ENCODE measurements at regions not wholly inside any gene's neighbourhood (a gene's known extent, or its start where the extent isn't known, plus 50 kb on each side); places are given as distances from the start of the nearest gene placed in this dataset.

GRCh38 chr5:171678646-171679045 lies 107.0 kb upstream of the SMIM23 start:
- H3K4me3 ChIP-seq (ENCODE audit: low read length) = no peak overlapping the region
- H3K9me3 ChIP-seq (replicated peaks; ENCODE audit: low read length) = no peaks in the 10 kb centered on the region
- no peak overlapping the region for H3K4me2 ChIP-seq (ENCODE audit: low read length)
- H3K36me3 ChIP-seq (ENCODE audit: insufficient read depth, low read length) = no peaks in the 10 kb centered on the region
- no peak overlapping the region for H3K9ac ChIP-seq (ENCODE audit: low read depth, low read length)
- peaks cover 56% of the 10 kb centered on the region for H3K27me3 ChIP-seq (ENCODE audit: control insufficient read depth, insufficient read depth, low read length)
- H3K4me1 ChIP-seq (ENCODE audit: control insufficient read depth, insufficient read depth, low read length) = no peaks in the 10 kb centered on the region

DNA sequence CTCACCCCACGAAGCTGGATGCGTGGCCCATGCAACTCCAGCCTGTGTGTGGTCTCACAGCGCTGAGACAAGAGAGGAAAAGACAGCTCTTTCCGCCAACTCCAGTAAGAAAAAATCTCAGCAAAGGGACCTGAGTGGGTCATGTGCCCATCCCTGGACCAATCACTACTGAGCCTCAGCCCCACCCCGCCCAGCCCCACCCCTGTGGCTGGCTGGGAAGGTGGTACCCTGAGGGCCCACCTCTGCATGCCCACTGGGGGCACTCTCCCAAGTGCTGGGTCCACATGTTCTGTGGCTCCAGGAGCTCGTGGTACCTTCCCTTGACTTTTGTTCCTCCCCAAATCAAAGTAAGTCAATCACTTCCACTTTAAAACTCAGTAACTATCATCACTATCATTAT lies 105.1 kb upstream of the SMIM23 start:
- Histone ChIP-seq H3K9ac (ENCODE audit: low read depth, low read length) (no peak overlapping the region), H3K36me3 (ENCODE audit: insufficient read depth, low read length) (no peaks in the 10 kb centered on the region), H3K27me3 (ENCODE audit: control insufficient read depth, insufficient read depth, low read length) (peaks cover 48% of the 10 kb centered on the region), H3K4me3 (ENCODE audit: low read length) (no peak overlapping the region), H3K4me1 (ENCODE audit: control insufficient read depth, insufficient read depth, low read length) (no peaks in the 10 kb centered on the region), H3K4me2 (ENCODE audit: low read length) (no peak overlapping the region), H3K9me3 (replicated peaks; ENCODE audit: low read length) (no peaks in the 10 kb centered on the region)

- Histone ChIP-seq H3K4me1 (ENCODE audit: control insufficient read depth, insufficient read depth, low read length) (no peaks in the 10 kb centered on the region), H3K27me3 (ENCODE audit: control insufficient read depth, insufficient read depth, low read length) (peaks cover 44% of the 10 kb centered on the region), H3K4me2 (ENCODE audit: low read length) (no peak overlapping the region), H3K9me3 (replicated peaks; ENCODE audit: low read length) (no peaks in the 10 kb centered on the region), H3K36me3 (ENCODE audit: insufficient read depth, low read length) (no peaks in the 10 kb centered on the region), H3K4me3 (ENCODE audit: low read length) (no peak overlapping the region), H3K9ac (ENCODE audit: low read depth, low read length) (no peak overlapping the region)
These were observed 104.6 kb upstream of the SMIM23 start for GRCh38 chr5:171681061-171681460.

GRCh38 chr5:171681677-171682076 lies 103.9 kb upstream of the SMIM23 start:
- H3K9me3 ChIP-seq (replicated peaks; ENCODE audit: low read length) = no peaks in the 10 kb centered on the region
- H3K36me3 ChIP-seq (ENCODE audit: insufficient read depth, low read length) = no peaks in the 10 kb centered on the region
- H3K4me2 ChIP-seq (ENCODE audit: low read length) = no peak overlapping the region
- H3K4me3 ChIP-seq (ENCODE audit: low read length) = no peak overlapping the region
- H3K4me1 ChIP-seq (ENCODE audit: control insufficient read depth, insufficient read depth, low read length) = no peaks in the 10 kb centered on the region
- no peak overlapping the region for H3K9ac ChIP-seq (ENCODE audit: low read depth, low read length)
- H3K27me3 ChIP-seq (ENCODE audit: control insufficient read depth, insufficient read depth, low read length) = peaks cover 41% of the 10 kb centered on the region

DNA sequence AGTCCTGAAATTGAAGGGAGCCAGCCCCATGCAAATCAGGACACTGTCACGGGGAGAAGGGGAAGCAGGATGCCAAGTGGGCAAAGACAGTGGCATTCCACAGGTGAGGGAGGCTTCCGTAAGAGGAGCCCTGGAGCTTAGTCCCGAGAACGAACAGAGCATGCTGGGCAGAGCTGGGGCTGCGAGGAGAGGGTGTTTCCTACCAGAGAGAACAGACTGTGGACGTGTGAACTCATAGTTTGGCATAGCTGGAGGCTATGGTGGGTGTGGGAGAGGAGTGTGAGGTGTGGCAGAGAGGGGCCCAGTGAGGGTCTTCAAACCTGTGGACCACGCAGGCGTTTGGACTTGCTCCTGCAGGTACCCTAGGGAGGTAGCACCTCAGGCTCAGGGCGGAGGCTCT lies 102.8 kb upstream of the SMIM23 start:
- H3K4me1 ChIP-seq (ENCODE audit: control insufficient read depth, insufficient read depth, low read length) = no peaks in the 10 kb centered on the region
- H3K27me3 ChIP-seq (ENCODE audit: control insufficient read depth, insufficient read depth, low read length) = peaks cover 34% of the 10 kb centered on the region
- no peaks in the 10 kb centered on the region for H3K9me3 ChIP-seq (replicated peaks; ENCODE audit: low read length)
- H3K4me3 ChIP-seq (ENCODE audit: low read length) = no peak overlapping the region
- no peak overlapping the region for H3K9ac ChIP-seq (ENCODE audit: low read depth, low read length)
- no peaks in the 10 kb centered on the region for H3K36me3 ChIP-seq (ENCODE audit: insufficient read depth, low read length)
- H3K4me2 ChIP-seq (ENCODE audit: low read length) = no peak overlapping the region

GRCh38 chr5:171684169-171684568 lies 101.4 kb upstream of the SMIM23 start:
- Histone ChIP-seq H3K9me3 (replicated peaks; ENCODE audit: low read length) (no peaks in the 10 kb centered on the region), H3K9ac (ENCODE audit: low read depth, low read length) (no peak overlapping the region), H3K27me3 (ENCODE audit: control insufficient read depth, insufficient read depth, low read length) (peaks cover 26% of the 10 kb centered on the region), H3K4me3 (ENCODE audit: low read length) (no peak overlapping the region), H3K4me2 (ENCODE audit: low read length) (no peak overlapping the region), H3K36me3 (ENCODE audit: insufficient read depth, low read length) (no peaks in the 10 kb centered on the region), H3K4me1 (ENCODE audit: control insufficient read depth, insufficient read depth, low read length) (no peaks in the 10 kb centered on the region)

DNA sequence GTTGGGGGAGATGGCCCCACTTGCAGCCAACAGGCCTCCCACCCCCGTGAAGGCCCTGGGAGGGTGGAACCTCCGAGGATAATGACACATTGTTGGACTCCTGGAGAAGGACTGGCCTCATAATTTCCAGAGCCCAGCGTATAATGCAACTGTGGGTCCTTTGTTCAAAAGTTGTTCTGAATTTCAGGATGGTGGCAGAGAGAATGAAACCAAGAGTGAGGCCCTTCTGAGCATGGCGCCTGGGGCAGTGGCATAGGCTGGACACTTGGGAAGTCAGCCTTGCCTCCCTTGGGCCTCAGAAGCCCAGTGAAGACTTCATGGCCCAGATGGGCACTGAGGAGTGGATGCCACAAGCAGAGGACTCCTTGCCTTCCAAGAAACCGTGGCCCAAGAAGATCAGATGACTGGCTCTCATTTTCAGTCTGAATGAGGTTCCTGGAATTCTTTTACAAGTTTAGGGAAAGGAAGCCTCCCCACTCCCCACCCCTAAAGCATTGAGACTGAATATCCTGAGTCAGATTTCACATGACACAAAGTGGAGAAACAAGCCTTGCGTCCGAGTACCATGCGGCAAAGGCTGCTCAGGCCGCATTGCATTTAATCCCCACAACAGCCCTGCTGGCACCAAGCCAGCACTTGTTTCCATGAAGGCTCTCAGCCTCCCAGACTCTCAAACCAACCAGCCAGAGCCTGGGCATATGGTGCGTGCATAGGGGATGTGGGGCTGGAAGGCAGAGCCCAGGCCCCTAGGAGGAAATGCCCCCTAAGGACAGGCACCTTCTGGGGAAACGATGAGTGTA lies 96.7 kb upstream of the SMIM23 start:
- H3K9ac ChIP-seq (ENCODE audit: low read depth, low read length) = no peak overlapping the region
- H3K4me1 ChIP-seq (ENCODE audit: control insufficient read depth, insufficient read depth, low read length) = no peaks in the 10 kb centered on the region
- no peak overlapping the region for H3K4me3 ChIP-seq (ENCODE audit: low read length)
- H3K36me3 ChIP-seq (ENCODE audit: insufficient read depth, low read length) = no peaks in the 10 kb centered on the region
- H3K27me3 ChIP-seq (ENCODE audit: control insufficient read depth, insufficient read depth, low read length) = peaks cover 9% of the 10 kb centered on the region
- no peaks in the 10 kb centered on the region for H3K9me3 ChIP-seq (replicated peaks; ENCODE audit: low read length)
- H3K4me2 ChIP-seq (ENCODE audit: low read length) = no peak overlapping the region

- H3K9me3 ChIP-seq (replicated peaks; ENCODE audit: low read length) = no peaks in the 10 kb centered on the region
- no peak overlapping the region for H3K9ac ChIP-seq (ENCODE audit: low read depth, low read length)
- H3K4me2 ChIP-seq (ENCODE audit: low read length) = no peak overlapping the region
- H3K36me3 ChIP-seq (ENCODE audit: insufficient read depth, low read length) = no peaks in the 10 kb centered on the region
- H3K27me3 ChIP-seq (ENCODE audit: control insufficient read depth, insufficient read depth, low read length) = peaks cover 14% of the 10 kb centered on the region
- no peak overlapping the region for H3K4me3 ChIP-seq (ENCODE audit: low read length)
- no peaks in the 10 kb centered on the region for H3K4me1 ChIP-seq (ENCODE audit: control insufficient read depth, insufficient read depth, low read length)
These were observed 95.7 kb upstream of the SMIM23 start for GRCh38 chr5:171689853-171690417.

DNA sequence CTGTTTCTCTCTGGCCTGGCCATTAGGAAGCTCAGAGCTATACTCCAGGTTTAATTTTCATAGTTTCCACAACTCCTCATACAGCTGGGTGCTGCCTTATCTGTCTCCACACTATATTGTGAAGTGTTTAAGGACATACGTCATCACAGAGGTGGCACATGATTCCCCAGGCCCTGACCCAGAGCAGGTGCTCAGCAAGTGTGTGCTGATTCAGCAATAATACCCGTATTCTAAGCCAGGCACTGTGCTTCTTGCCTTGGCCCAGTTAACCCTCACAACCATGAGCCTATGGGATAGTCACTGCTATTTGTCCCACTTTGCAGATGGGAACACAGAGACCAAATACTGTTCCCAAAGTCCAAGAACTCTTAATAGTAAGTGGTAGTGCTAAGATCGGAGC lies 93.5 kb upstream of the SMIM23 start:
- Histone ChIP-seq H3K4me3 (ENCODE audit: low read length) (no peak overlapping the region), H3K9me3 (replicated peaks; ENCODE audit: low read length) (no peaks in the 10 kb centered on the region), H3K36me3 (ENCODE audit: insufficient read depth, low read length) (no peaks in the 10 kb centered on the region), H3K9ac (ENCODE audit: low read depth, low read length) (no peak overlapping the region), H3K4me2 (ENCODE audit: low read length) (no peak overlapping the region), H3K4me1 (ENCODE audit: control insufficient read depth, insufficient read depth, low read length) (no peaks in the 10 kb centered on the region), H3K27me3 (ENCODE audit: control insufficient read depth, insufficient read depth, low read length) (peaks cover 14% of the 10 kb centered on the region)

- no peak overlapping the region for H3K4me2 ChIP-seq (ENCODE audit: low read length)
- H3K9me3 ChIP-seq (replicated peaks; ENCODE audit: low read length) = no peaks in the 10 kb centered on the region
- no peaks in the 10 kb centered on the region for H3K4me1 ChIP-seq (ENCODE audit: control insufficient read depth, insufficient read depth, low read length)
- H3K36me3 ChIP-seq (ENCODE audit: insufficient read depth, low read length) = no peaks in the 10 kb centered on the region
- no peak overlapping the region for H3K4me3 ChIP-seq (ENCODE audit: low read length)
- peaks cover 11% of the 10 kb centered on the region for H3K27me3 ChIP-seq (ENCODE audit: control insufficient read depth, insufficient read depth, low read length)
- no peak overlapping the region for H3K9ac ChIP-seq (ENCODE audit: low read depth, low read length)
These were observed 92.7 kb upstream of the SMIM23 start for GRCh38 chr5:171692936-171693335.

- Histone ChIP-seq H3K9me3 (replicated peaks; ENCODE audit: low read length) (no peaks in the 10 kb centered on the region), H3K27me3 (ENCODE audit: control insufficient read depth, insufficient read depth, low read length) (peaks cover 14% of the 10 kb centered on the region), H3K4me2 (ENCODE audit: low read length) (no peak overlapping the region), H3K4me1 (ENCODE audit: control insufficient read depth, insufficient read depth, low read length) (no peaks in the 10 kb centered on the region), H3K4me3 (ENCODE audit: low read length) (no peak overlapping the region), H3K9ac (ENCODE audit: low read depth, low read length) (no peak overlapping the region), H3K36me3 (ENCODE audit: insufficient read depth, low read length) (no peaks in the 10 kb centered on the region)
These were observed 92.2 kb upstream of the SMIM23 start for GRCh38 chr5:171693412-171693811.

GRCh38 chr5:171695804-171696203 lies 89.8 kb upstream of the SMIM23 start:
- Histone ChIP-seq H3K4me1 (ENCODE audit: control insufficient read depth, insufficient read depth, low read length) (no peaks in the 10 kb centered on the region), H3K36me3 (ENCODE audit: insufficient read depth, low read length) (no peaks in the 10 kb centered on the region), H3K4me2 (ENCODE audit: low read length) (no peak overlapping the region), H3K9ac (ENCODE audit: low read depth, low read length) (no peak overlapping the region), H3K27me3 (ENCODE audit: control insufficient read depth, insufficient read depth, low read length) (peaks cover 26% of the 10 kb centered on the region), H3K9me3 (replicated peaks; ENCODE audit: low read length) (no peaks in the 10 kb centered on the region), H3K4me3 (ENCODE audit: low read length) (no peak overlapping the region)
